ENCODE measurements at regions not wholly inside any gene's neighbourhood (a gene's known extent, or its start where the extent isn't known, plus 50 kb on each side); places are given as distances from the start of the nearest gene placed in this dataset.

DNA sequence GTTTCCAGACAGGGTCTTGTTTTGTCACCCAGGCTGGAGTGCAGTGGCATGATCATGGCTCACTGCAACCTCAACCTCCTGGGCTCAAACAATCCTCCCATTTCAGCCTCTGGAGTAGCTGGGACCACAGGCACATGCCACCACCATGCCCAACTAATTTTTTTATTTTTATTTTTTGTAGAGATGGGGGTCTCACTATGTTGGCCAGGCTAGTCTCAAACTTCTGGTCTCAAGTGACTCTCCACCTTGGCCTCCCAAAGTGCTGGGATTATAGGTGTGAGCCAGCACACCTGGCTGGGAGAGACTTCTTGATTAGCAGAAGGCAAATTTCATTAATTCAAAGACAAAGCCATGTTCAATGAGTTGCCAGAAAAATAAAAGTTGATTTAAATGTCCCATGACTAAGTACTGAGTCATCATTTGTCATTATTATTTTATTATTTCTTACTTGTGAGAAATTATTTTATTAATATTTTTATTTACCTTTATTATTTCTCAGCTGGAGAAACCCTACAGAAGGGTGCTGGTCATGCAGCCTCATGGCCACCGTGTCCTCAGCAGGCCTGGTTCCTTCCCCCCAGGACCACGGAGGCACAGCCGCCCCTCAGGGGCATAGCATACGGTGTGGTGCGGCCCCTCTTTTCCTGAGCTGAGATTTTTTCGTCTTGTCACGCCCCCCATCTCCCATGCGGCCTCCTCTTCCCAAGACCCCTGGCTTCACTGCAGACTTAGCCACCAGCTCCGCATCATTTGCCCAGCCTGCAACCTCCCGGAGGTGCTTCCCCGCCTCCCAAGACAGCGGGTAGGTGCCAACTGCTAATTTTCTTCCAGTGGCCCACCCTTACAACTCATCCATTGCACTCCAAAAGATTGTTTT, 55.3 kb upstream of the SIM2 start:
- no peak for DNase-seq (ENCODE audit: low spot score)
- TF ChIP-seq EZH2 (IDR thresholded peaks at IDR 0.05; ENCODE audit: borderline replicate concordance) = no peak
- TF ChIP-seq, protein P1, sequence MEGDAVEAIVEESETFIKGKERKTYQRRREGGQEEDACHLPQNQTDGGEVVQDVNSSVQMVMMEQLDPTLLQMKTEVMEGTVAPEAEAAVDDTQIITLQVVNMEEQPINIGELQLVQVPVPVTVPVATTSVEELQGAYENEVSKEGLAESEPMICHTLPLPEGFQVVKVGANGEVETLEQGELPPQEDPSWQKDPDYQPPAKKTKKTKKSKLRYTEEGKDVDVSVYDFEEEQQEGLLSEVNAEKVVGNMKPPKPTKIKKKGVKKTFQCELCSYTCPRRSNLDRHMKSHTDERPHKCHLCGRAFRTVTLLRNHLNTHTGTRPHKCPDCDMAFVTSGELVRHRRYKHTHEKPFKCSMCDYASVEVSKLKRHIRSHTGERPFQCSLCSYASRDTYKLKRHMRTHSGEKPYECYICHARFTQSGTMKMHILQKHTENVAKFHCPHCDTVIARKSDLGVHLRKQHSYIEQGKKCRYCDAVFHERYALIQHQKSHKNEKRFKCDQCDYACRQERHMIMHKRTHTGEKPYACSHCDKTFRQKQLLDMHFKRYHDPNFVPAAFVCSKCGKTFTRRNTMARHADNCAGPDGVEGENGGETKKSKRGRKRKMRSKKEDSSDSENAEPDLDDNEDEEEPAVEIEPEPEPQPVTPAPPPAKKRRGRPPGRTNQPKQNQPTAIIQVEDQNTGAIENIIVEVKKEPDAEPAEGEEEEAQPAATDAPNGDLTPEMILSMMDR (IDR thresholded peaks at IDR 0.05; ENCODE audit: poor library complexity) = no peak
- TF ChIP-seq EZH2phosphoT487 (IDR thresholded peaks at IDR 0.05; ENCODE audit: low read depth, severe bottlenecking, unreplicated experiment) = no peak
- H3K27me3 ChIP-seq = no peaks in the 10 kb centered on the region
- H3K9me3 ChIP-seq (ENCODE audit: low read depth) = no peaks in the 10 kb centered on the region
- WGBS (ENCODE audit: low lambda C conversion rate, missing lambda C conversion rate) = 98% methylated on average over 12 of the region's 12 CpGs
- H3K4me3 ChIP-seq = no peak overlapping the region
- no peak overlapping the region for H3K27ac ChIP-seq
- no peaks in the 10 kb centered on the region for H4K20me1 ChIP-seq (ENCODE audit: insufficient read depth, poor library complexity, severe bottlenecking)
- H3K36me3 ChIP-seq (replicated peaks; ENCODE audit: insufficient read depth, low read depth) = no peaks in the 10 kb centered on the region
- H2AFZ ChIP-seq = no peak overlapping the region
- H3K9me2 ChIP-seq (replicated peaks; ENCODE audit: insufficient read depth) = no peaks in the 10 kb centered on the region
- H3K79me2 ChIP-seq = no peaks in the 10 kb centered on the region
- H3K4me1 ChIP-seq (ENCODE audit: insufficient read depth) = peaks cover 17% of the 10 kb centered on the region
- no peak overlapping the region for H3K4me2 ChIP-seq

DNA sequence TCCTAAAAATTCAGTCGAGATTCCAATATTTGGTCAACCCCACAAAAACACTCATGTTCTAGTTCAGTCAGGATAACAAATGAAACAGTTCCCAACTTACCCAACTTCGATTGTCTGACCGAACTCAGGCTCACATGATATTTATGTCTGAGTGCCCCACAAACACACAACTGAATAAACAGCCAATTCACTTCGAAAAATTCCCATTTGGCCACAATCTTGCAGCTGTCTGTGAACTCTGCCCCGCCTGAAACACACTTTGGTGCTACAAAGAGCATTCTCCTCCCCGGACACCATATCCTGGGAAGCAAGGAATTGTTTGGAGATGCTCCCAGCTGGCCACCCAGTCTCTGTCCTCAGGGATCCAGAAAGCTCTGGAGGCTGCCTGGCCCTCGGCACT, 52.9 kb upstream of the SIM2 start:
- TF ChIP-seq, protein P1 (IDR thresholded peaks at IDR 0.05; ENCODE audit: poor library complexity) = no peak
- TF ChIP-seq EZH2phosphoT487 (IDR thresholded peaks at IDR 0.05; ENCODE audit: low read depth, severe bottlenecking, unreplicated experiment) (no peak), EZH2 (IDR thresholded peaks at IDR 0.05; ENCODE audit: borderline replicate concordance) (no peak)

DNA sequence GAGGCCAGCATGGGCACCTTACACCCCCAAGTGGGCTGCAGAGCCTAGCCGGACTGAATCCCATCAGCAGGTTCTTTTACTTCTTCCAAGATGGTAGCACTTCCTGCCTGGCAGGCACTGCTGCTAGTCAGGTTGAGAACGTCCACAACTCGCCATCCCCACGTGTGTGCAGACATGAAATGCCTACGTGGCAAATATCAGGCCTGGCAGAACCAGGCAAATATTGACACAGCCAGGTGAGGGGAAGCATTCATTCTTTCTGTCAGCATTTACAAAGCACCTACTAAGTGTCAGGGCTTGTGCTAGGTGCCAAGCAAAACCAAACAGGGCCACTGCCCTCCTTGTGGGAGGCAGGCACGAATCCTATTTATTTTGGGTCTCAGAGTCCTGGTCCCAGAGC, 52.3 kb upstream of the SIM2 start:
- 89% methylated on average over 6 of the region's 6 CpGs for whole genome bisulfite sequencing (ENCODE audit: low lambda C conversion rate, missing lambda C conversion rate)
- DNase-seq (ENCODE audit: low spot score) = no peak
- Histone ChIP-seq H3K4me1 (ENCODE audit: insufficient read depth) (peaks cover 4% of the 10 kb centered on the region), H3K4me2 (no peak overlapping the region), H3K79me2 (no peaks in the 10 kb centered on the region), H3K27ac (no peak overlapping the region), H2AFZ (no peak overlapping the region), H3K36me3 (replicated peaks; ENCODE audit: insufficient read depth, low read depth) (no peaks in the 10 kb centered on the region), H4K20me1 (ENCODE audit: insufficient read depth, poor library complexity, severe bottlenecking) (no peaks in the 10 kb centered on the region), H3K9me2 (replicated peaks; ENCODE audit: insufficient read depth) (no peaks in the 10 kb centered on the region), H3K27me3 (no peaks in the 10 kb centered on the region), H3K9me3 (ENCODE audit: low read depth) (no peaks in the 10 kb centered on the region), H3K4me3 (no peak overlapping the region)
- TF ChIP-seq EZH2 (IDR thresholded peaks at IDR 0.05; ENCODE audit: borderline replicate concordance) = no peak
- TF ChIP-seq, protein P1 (IDR thresholded peaks at IDR 0.05; ENCODE audit: poor library complexity) = no peak
- no peak for TF ChIP-seq EZH2phosphoT487 (IDR thresholded peaks at IDR 0.05; ENCODE audit: low read depth, severe bottlenecking, unreplicated experiment)

More for the DNA sequence above, 52.9 kb upstream of the SIM2 start:
- Histone ChIP-seq H3K4me3 (no peak overlapping the region), H3K79me2 (no peaks in the 10 kb centered on the region), H3K27ac (no peak overlapping the region), H3K9me3 (ENCODE audit: low read depth) (no peaks in the 10 kb centered on the region), H3K4me1 (ENCODE audit: insufficient read depth) (peaks cover 4% of the 10 kb centered on the region), H3K27me3 (no peaks in the 10 kb centered on the region), H4K20me1 (ENCODE audit: insufficient read depth, poor library complexity, severe bottlenecking) (no peaks in the 10 kb centered on the region), H3K9me2 (replicated peaks; ENCODE audit: insufficient read depth) (no peaks in the 10 kb centered on the region), H3K36me3 (replicated peaks; ENCODE audit: insufficient read depth, low read depth) (no peaks in the 10 kb centered on the region), H3K4me2 (no peak overlapping the region), H2AFZ (no peak overlapping the region)
- no peak for DNase-seq (ENCODE audit: low spot score)
- 85% methylated on average over 7 of the region's 7 CpGs for whole genome bisulfite sequencing (ENCODE audit: low lambda C conversion rate, missing lambda C conversion rate)
